ENCODE measurements at regions not wholly inside any gene's neighbourhood (a gene's known extent, or its start where the extent isn't known, plus 50 kb on each side); places are given as distances from the start of the nearest gene placed in this dataset.

DNA sequence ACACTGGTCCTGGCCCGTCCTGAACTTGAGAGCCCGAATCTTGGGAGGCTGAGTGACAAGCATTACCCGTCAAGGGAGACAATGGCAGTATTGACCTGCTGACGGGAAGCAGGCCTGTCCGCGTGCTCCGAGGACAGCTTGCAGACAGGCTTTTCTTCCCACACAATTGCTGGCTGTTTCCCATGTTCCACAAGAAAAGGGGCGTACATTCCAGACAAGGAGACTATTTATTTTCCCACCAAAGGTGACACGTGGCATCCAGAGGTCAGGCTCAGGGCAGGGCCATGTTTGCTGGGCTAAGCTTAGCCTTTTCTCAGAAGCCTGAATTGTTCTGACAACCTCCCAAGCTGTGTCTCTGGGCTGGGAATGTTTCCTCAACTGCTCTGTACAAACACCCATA is 86.9 kb upstream of the SPON1 start:
- TF ChIP-seq, protein P1, sequence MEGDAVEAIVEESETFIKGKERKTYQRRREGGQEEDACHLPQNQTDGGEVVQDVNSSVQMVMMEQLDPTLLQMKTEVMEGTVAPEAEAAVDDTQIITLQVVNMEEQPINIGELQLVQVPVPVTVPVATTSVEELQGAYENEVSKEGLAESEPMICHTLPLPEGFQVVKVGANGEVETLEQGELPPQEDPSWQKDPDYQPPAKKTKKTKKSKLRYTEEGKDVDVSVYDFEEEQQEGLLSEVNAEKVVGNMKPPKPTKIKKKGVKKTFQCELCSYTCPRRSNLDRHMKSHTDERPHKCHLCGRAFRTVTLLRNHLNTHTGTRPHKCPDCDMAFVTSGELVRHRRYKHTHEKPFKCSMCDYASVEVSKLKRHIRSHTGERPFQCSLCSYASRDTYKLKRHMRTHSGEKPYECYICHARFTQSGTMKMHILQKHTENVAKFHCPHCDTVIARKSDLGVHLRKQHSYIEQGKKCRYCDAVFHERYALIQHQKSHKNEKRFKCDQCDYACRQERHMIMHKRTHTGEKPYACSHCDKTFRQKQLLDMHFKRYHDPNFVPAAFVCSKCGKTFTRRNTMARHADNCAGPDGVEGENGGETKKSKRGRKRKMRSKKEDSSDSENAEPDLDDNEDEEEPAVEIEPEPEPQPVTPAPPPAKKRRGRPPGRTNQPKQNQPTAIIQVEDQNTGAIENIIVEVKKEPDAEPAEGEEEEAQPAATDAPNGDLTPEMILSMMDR (IDR thresholded peaks at IDR 0.05) = no peak
- TF ChIP-seq POLR2A (IDR thresholded peaks at IDR 0.05) = no peak

Measured in uterus (tissue), 2 donors.